C4-2B (cell line): ENCODE measurements at regions not wholly inside any gene's neighbourhood (a gene's known extent, or its start where the extent isn't known, plus 50 kb on each side); places are given as distances from the start of the nearest gene placed in this dataset.

Experiments used
- ZFX ChIP-seq: fragments of 450-650 bp; IDR thresholded peaks from 2 replicates; pipeline ENCODE4 v1.6.1; 2017
- TF ChIP-seq, protein P1 (sequence below): fragments of 450-650 bp; conservative IDR thresholded peaks from 2 replicates; pipeline ENCODE4 v1.5.1; 2017; ENCODE audit warnings: mild to moderate bottlenecking

DNA sequence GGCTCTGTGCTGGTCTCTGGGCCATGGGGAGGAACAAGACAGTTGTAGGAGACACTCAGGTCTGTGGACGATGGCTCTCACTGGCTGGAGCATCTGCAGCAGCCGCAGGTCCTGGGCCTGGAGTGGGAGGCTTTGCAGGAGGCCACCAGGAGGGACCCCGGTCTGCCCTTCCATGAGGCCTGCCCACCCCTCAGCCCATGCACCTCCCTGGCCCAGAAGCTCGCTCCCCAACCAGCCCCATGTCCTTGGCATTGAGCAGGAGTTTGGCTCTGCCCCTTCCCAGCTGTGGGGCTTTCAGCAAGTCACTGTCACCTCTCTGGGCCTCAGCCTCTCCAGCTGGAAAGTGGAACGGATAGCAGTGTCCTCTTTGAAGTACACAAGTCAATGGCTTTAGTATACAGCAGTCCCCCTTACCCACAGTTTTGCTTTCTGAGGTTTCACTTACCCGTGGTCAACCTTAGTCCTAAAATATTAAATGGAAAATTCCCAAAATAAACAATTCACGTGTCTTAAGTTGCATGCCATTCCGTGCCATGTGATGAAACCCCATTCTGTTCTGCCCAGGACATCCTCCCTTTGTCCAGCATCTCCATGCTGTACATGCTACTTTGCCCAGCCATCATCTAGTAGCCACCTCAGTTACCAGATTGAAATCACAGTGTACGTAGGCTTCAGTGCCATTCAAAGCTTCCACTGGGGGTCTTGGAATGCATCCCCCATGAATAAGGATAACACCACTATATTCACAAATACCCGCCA lies 104.0 kb downstream of the CPZ start:
- TF ChIP-seq ZFX: no peak
- TF ChIP-seq, protein P1, sequence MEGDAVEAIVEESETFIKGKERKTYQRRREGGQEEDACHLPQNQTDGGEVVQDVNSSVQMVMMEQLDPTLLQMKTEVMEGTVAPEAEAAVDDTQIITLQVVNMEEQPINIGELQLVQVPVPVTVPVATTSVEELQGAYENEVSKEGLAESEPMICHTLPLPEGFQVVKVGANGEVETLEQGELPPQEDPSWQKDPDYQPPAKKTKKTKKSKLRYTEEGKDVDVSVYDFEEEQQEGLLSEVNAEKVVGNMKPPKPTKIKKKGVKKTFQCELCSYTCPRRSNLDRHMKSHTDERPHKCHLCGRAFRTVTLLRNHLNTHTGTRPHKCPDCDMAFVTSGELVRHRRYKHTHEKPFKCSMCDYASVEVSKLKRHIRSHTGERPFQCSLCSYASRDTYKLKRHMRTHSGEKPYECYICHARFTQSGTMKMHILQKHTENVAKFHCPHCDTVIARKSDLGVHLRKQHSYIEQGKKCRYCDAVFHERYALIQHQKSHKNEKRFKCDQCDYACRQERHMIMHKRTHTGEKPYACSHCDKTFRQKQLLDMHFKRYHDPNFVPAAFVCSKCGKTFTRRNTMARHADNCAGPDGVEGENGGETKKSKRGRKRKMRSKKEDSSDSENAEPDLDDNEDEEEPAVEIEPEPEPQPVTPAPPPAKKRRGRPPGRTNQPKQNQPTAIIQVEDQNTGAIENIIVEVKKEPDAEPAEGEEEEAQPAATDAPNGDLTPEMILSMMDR: no peak
